NCI-H1092 (cell line): ENCODE measurements at regions not wholly inside any gene's neighbourhood (a gene's known extent, or its start where the extent isn't known, plus 50 kb on each side); places are given as distances from the start of the nearest gene placed in this dataset.

Experiments used
- DNase-seq: peaks from one replicate; lab custom pipeline; 2025; lab: John Stamatoyannopoulos, UW

GRCh38 chr18:64615021-64615420 lies 466.1 kb upstream of the LINC00305 start:
- no peak for DNase-seq

DNA sequence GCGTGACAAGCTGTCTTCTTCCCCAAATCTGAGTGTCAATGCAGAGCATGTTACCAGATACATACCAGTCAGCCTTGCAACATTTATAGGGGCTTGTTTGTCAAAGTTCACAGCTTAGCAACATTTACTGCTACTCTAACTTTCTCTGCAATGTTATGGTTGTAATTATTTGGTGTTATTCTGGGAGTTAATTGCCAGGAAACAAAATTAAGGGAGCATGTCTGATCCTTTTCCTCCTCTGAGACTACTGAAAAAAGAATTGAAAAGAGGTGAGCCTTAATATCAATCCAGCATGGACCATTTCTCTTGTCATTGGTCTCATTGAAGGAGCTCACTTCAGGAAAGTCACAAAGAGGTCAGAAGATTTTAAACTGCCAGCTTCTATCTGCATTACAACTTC lies 465.6 kb upstream of the LINC00305 start:
- DNase-seq: no peak

DNA sequence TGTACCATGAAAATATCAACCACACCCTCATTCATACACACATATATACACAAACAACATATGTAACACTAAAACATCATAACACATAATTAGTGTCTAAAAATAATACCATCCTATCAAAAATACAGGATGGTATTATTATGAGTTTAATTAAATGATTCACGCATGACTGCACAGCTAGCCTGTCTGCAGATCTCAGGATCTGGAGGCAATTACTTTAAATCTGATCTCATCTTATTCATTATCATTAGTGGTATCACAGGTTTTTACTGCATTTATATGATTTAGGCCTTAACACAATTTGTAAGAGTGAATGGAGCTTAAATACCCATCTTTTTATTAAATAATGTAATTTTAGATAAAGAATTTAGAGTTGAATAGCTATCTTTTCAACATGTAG lies 443.4 kb upstream of the LINC00305 start:
- no peak for DNase-seq

DNA sequence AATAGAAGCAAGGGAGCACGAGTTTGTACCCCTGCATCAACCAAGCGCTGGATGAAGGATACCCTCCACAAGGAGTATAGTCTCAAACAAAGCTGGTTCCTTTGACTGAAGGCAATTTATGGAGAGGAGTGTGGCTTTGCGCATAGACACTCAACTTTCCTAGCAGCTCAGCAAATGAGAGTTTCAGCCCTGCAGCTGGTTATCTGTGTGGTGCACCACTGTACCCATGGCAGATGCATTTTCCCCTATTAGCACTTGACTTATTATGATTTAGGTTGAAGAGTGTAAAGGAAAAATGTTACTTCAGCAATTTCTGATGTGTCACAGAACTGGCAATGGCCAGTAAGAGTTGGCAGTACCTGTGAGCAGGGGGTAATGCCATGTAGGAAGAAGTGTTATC lies 440.1 kb upstream of the LINC00305 start:
- no peak for DNase-seq

DNA sequence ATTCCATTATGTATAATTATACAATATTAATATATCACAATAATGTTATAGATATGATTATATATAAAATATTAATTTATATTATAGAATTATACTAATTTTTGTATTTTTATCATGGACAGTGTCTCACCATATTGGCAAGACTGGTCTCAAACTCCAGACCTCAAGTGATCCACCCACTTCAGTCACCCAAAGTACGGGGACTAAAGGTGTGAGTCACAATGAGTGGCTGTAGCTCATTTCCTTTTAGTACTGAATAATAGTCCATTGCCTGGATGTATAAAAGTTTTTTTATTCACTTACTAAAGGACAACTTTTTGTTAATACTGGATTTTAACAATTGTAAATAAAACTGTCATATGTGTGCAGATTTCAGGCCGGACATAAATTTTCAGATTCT lies 417.6 kb upstream of the LINC00305 start:
- no peak for DNase-seq

- DNase-seq: no peak
These were observed 413.8 kb upstream of the LINC00305 start for GRCh38 chr18:64562651-64563050.

DNA sequence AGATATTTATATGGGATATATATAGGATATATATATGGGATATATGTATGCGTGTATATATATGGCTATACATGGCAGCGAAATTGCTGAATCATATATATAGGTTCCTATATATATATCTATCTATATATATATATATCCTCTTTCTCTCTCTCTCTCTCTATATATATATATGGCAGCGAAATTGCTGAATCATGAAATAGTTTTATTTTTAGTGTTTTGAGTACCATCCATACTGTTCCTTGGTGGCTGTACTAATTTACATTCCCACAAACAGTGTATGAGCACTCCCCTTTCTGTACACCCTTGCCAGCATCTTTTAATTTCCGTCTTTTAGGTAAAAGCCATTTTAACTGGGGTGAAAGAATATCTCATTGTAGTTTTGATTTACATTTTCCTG lies 397.6 kb upstream of the LINC00305 start:
- DNase-seq: no peak

DNA sequence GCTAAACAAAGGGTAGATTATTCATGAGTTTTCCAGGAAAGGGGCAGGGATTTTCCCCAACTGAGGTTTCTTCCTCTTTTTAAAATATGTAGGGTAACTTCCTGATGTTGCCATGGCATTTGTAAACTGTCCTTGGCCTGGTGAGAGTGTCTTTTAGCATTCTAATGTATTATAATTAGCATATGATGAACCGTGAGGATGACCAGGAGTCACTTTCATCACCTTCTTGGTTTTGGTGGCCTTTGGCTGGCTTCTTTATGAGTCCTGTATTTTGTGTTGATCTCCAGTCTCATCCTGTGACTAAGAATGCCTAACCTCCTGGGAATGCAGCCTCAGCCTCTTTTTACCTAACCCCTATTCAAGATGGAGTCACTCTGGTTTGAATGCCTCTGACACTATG lies 391.0 kb upstream of the LINC00305 start:
- DNase-seq: no peak

GRCh38 chr18:64528646-64529045 lies 379.8 kb upstream of the LINC00305 start:
- DNase-seq: no peak

DNA sequence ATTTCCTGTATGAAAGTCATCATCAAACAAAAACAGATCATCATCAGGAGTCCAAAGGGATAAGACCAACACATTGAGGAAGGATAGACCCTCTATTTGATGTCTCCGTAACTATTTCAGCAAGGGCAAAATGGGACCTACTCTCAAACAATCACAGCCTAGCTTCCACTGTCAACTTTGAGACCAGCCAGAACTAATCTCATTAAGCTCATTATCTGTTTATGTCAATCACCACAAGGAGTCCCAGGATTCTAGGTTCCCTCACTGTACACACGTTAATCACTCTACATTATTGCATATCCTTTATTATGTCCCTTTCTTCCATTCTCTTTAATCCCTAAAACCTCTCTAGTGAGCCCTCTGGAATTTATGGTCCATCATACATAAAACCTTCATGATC lies 370.3 kb upstream of the LINC00305 start:
- DNase-seq: no peak

GRCh38 chr18:64518191-64518590 lies 369.3 kb upstream of the LINC00305 start:
- no peak for DNase-seq

DNA sequence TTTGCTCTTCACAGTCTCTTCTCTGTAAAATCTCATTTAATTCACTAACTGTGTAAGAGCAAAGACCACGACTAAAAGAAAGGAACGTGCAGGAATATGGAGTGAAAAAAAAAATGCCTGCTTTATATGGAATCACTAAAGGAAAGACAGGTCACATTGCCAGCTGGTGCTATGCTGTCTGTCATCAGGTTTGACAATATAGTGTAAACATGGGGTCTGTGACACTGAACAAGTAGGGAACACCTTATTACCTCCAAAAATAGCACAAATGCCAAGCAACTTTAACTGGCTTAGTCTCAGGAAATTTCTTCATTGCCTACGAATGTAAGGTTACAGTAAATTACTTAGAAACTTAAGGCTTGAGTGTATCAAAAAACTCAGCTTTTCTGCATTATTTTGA lies 364.5 kb upstream of the LINC00305 start:
- no peak for DNase-seq

- no peak for DNase-seq
These were observed 341.3 kb upstream of the LINC00305 start for GRCh38 chr18:64490207-64490606.

- DNase-seq: no peak
These were observed 339.8 kb upstream of the LINC00305 start for GRCh38 chr18:64488698-64489097.

DNA sequence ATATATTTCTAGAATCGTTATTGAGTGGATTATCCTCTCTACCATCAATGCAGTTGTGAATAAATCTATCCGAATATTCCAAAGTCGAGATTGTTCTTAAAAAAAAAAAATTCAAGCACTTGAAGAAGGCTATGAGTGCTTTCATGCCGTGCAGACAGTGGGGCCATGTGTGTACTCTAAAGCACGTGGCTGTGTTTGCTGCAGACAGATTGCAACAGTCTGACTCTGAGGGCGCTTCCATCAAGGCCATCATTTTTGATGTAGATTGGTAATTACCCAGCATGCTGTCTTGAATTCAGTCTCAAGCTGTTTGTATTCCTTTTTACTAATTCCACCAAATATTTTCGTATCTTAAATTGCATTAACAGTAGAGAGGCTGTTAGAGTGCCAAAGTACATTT lies 325.9 kb upstream of the LINC00305 start:
- DNase-seq: no peak

GRCh38 chr18:64474255-64474654 lies 325.4 kb upstream of the LINC00305 start:
- DNase-seq: no peak

- no peak for DNase-seq
These were observed 300.5 kb upstream of the LINC00305 start for GRCh38 chr18:64449434-64449833.

DNA sequence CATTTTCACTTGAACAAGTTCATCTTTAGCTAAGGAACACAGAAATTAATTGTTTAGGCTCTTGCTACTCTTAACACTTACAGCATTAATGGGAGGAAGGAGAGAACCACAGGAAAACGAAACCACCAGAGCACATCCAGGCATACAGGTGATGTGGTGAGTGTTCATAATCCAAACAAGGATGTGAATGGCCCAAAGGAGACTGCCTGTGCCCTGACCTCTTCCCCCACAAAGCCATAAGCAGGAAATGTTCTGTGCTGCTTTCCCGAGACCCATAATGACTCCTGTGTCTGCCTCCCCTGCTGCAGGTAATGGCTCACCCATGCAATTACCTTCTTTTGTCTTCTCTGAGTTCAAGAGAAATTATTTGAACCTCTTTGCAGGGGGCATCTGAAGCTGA lies 295.9 kb upstream of the LINC00305 start:
- no peak for DNase-seq

- DNase-seq: no peak
These were observed 289.3 kb upstream of the LINC00305 start for GRCh38 chr18:64438178-64438577.

DNA sequence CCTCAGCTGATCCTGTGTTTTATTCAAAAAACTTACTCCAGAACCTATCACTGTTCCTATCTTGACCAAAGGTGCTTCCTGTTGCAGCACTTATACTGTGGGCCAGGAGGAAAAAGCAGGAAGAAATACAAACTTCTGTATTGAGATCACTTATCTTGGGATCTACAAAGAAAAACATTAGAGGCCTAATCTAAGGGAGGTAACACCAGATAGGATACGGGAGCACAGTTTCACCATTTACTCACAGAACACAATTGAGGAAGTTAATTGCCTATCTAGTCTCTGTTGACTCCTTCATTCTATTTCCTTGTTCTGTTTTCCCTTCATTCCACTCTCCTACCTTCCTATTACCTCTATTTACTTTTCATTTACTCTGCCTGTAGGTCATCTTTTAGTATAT lies 287.2 kb upstream of the LINC00305 start:
- DNase-seq: no peak

DNA sequence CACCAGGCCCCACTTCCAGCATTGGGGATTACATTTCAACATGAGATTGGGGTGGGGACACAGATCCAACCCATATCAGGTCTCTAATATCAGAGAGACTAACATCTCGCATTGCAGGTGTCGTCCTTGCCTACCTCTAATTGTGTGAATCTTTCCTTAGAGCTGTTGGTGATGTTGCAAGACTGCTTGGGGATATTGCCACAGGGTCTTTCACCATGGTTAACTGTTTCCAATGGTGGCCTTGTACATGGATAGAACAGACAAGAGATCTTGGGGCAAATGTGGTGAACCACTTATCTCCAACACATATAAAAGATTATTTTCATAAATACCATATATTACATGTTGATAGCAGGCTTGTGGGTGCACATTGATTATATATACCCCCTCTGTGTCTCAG lies 270.3 kb upstream of the LINC00305 start:
- DNase-seq: no peak

- no peak for DNase-seq
These were observed 268.1 kb upstream of the LINC00305 start for GRCh38 chr18:64416990-64417389.

GRCh38 chr18:64415218-64415617 lies 266.3 kb upstream of the LINC00305 start:
- DNase-seq: no peak

DNA sequence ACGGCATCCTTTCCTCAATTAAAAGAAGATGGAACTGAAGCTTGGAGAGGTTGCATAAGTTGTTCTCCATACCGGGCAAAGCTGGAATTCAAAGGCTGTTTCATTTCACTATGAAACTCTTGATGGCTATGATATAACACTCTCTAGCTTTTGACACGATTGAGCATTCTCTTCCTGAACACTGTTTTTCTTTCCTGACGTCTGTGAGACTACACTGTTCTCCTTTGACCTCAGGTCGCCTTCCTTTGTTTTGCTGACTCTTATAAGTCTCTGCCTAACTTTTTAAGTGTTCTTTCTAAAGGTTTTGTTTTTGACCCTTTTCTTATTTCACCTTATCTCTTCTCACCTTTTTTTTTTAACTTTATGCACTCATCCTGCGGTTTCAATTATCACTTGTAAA lies 261.8 kb upstream of the LINC00305 start:
- DNase-seq: no peak

GRCh38 chr18:64409511-64409910 lies 260.6 kb upstream of the LINC00305 start:
- DNase-seq: no peak
